ENCODE measurements at regions not wholly inside any gene's neighbourhood (a gene's known extent, or its start where the extent isn't known, plus 50 kb on each side); places are given as distances from the start of the nearest gene placed in this dataset.

DNA sequence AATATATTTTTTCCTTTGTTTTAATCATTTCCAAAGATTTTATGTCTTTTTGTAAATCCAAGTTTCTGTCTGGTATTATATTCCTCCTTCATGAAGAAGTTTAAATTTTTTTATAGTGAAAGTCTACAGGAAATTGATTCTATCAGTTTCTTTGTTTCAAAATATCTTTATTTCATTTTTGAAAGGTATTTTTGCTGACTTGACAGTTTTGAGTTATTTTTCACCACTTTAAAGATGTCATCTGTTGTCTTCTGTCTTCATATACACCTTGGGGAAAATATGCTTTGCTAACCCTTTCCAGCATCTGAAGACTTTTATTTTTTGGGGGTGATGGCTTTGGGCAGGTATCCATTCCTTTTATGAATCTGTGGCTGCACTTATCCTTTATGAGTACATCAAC is 164.4 kb upstream of the EPHA5 start:
- DNase-seq = no peak

GRCh38 chr4:65831828-65832227 is 161.5 kb upstream of the EPHA5 start:
- no peak for DNase-seq

DNA sequence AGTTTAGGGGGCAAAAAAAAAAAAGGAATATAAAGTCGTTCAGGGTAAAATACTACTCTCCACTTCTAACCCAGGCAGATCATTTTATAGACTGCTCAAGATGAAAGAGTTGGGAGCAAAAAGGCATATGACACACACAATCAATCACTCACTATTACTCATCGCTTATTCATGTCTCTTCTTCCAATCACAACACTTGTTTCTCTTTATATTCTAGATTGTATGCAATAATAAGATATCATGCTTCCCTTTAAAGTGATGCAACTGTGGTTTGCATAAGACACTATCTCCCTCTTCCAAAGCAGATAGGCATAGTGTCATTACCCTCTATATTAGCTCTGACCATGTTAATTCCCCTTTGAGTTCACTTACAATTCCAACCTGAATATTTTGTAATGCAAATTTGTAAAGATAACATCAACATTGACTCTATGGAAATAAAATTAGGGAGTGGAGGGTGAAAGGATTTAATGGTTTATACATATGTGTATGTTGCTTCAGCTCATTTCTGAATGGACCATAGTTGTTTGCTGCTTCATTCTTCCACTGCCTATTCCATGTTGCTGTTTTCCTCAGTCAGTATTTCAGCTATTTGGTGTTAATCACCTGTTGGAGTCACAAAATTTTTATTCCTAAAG is 154.9 kb upstream of the EPHA5 start:
- no peak for DNase-seq

DNA sequence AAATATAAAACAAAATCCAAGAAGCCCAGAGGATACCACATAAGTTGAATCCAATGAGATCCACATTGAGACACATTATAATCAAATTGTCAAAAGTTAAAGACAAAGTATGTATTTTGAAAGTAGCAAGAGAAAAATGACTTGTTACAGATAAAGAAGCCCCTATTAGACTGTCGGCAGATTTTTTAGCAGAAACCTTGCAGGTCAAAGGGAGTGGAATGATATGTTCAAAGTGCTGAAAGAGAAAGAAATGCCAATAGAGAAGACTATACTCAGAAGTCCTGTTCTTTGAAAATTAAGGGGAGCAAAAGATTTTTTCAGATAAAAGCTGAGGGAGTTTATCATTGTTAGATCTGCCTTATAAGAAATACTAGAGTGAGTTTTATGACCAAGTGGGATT is 148.9 kb upstream of the EPHA5 start:
- DNase-seq = no peak

GRCh38 chr4:65805936-65806335 is 135.6 kb upstream of the EPHA5 start:
- no peak for DNase-seq

- DNase-seq = no peak
Measured at GRCh38 chr4:65799513-65799912, 129.2 kb upstream of the EPHA5 start.

- DNase-seq = no peak
Measured at GRCh38 chr4:65798498-65799127, 128.3 kb upstream of the EPHA5 start.

GRCh38 chr4:65791812-65792308 is 121.6 kb upstream of the EPHA5 start:
- no peak for DNase-seq

DNA sequence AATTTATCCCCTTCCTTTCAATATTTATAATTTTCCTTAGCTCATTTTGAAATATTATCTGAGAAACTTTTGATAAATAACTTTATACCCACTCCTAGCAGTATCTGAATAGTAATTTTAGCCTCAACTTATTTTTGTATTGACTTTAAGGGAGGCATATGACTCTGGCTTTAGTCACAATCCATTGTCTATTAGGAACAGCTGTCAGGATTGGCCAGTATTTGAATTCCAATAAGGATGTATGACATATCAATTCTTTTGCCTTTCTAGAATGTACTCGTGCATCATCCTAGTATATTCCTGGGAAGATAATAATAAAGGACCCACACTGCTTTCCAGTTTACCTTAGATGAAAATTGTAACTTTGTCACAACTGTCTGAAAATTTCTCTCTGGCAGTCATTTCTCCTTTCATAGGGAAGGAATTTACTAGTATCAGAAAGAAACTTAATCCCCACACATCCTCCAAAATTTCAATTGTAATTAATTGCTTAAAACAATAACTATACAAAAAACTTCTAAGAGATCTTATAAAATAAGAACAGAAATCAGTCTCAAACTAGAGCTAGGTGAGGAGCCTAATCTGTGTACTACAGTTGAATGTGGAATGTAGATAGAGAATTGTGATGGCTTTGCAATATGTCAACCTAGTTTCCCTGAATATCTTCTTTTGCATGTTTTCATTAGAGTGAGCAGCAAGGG is 121.0 kb upstream of the EPHA5 start:
- DNase-seq = no peak

DNA sequence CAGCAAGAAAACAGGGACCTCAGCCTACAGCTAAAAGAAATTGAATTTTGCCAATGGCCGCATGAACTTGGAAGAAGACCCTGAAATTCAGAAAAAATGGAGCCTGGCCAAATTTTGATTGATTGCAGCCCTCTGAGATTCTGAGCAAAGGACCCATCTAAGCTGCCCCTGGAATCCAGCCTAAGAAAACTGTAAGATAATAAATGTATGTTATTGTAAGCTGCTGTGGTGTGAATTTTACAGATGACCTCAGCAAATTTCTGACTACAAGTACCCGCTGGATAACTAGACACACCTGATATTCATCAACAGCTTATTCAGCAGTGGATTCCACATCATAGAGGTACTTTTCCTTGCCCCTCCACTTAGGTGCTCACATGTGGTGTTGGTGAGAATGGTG is 119.5 kb upstream of the EPHA5 start:
- DNase-seq = no peak

GRCh38 chr4:65789341-65789740 is 119.1 kb upstream of the EPHA5 start:
- DNase-seq = no peak

GRCh38 chr4:65777270-65777669 is 107.0 kb upstream of the EPHA5 start:
- no peak for DNase-seq

GRCh38 chr4:65773636-65774035 is 103.3 kb upstream of the EPHA5 start:
- DNase-seq = no peak

GRCh38 chr4:65747386-65747785 is 77.1 kb upstream of the EPHA5 start:
- DNase-seq = no peak

GRCh38 chr4:65738134-65738533 is 67.8 kb upstream of the EPHA5 start:
- DNase-seq = no peak

- DNase-seq = no peak
Measured at GRCh38 chr4:65737672-65738071, 67.4 kb upstream of the EPHA5 start.

GRCh38 chr4:65724973-65725372 is 54.7 kb upstream of the EPHA5 start:
- DNase-seq = no peak

Data from CD4-positive, alpha-beta T cell treated with Interleukin-4 for 4 hours (primary cell).